GM21723 (cell line): ENCODE measurements at regions not wholly inside any gene's neighbourhood (a gene's known extent, or its start where the extent isn't known, plus 50 kb on each side); places are given as distances from the start of the nearest gene placed in this dataset.

Source experiments
- ATAC-seq: cut with Tn5 transposase; IDR thresholded peaks from one replicate; pipeline ENCODE4 v1.9.1; 2021; ENCODE audit warnings: mild to moderate bottlenecking, moderate library complexity; ENCODE audit not compliant: unreplicated experiment

GRCh38 chr11:92317222-92317621 lies 92.6 kb downstream of the FAT3 start:
- no peak for ATAC-seq

- ATAC-seq = no peak
Observed at GRCh38 chr11:92317721-92318120, 93.1 kb downstream of the FAT3 start.

GRCh38 chr11:92322225-92322624 lies 97.6 kb downstream of the FAT3 start:
- ATAC-seq = no peak

GRCh38 chr11:92324890-92325289 lies 100.3 kb downstream of the FAT3 start:
- no peak for ATAC-seq

GRCh38 chr11:92325416-92325815 lies 100.8 kb downstream of the FAT3 start:
- ATAC-seq = no peak

GRCh38 chr11:92329137-92329536 lies 104.5 kb downstream of the FAT3 start:
- ATAC-seq = no peak

GRCh38 chr11:92329646-92330045 lies 105.0 kb downstream of the FAT3 start:
- no peak for ATAC-seq

- ATAC-seq = no peak
Observed at GRCh38 chr11:92330114-92330513, 105.5 kb downstream of the FAT3 start.

- no peak for ATAC-seq
Observed at GRCh38 chr11:92332986-92333385, 108.4 kb downstream of the FAT3 start.

GRCh38 chr11:92340839-92341238 lies 116.2 kb downstream of the FAT3 start:
- ATAC-seq = no peak

GRCh38 chr11:92342034-92342720 lies 117.6 kb downstream of the FAT3 start:
- ATAC-seq = no peak

- ATAC-seq = no peak
Observed at GRCh38 chr11:92342886-92343285, 118.3 kb downstream of the FAT3 start.

- no peak for ATAC-seq
Observed at GRCh38 chr11:92346220-92346619, 121.6 kb downstream of the FAT3 start.

GRCh38 chr11:92347454-92347853 lies 122.8 kb downstream of the FAT3 start:
- no peak for ATAC-seq

- ATAC-seq = no peak
Observed at GRCh38 chr11:92349486-92350156, 125.0 kb downstream of the FAT3 start.

GRCh38 chr11:92357344-92357743 lies 132.7 kb downstream of the FAT3 start:
- ATAC-seq = no peak

GRCh38 chr11:92357841-92358240 lies 133.2 kb downstream of the FAT3 start:
- ATAC-seq = no peak

GRCh38 chr11:92361551-92361950 lies 136.9 kb downstream of the FAT3 start:
- no peak for ATAC-seq

GRCh38 chr11:92362989-92363388 lies 138.4 kb downstream of the FAT3 start:
- ATAC-seq = no peak

- ATAC-seq = no peak
Observed at GRCh38 chr11:92364177-92364576, 139.6 kb downstream of the FAT3 start.

GRCh38 chr11:92376146-92376599 lies 151.6 kb downstream of the FAT3 start:
- no peak for ATAC-seq

- ATAC-seq = no peak
Observed at GRCh38 chr11:92376680-92377079, 152.1 kb downstream of the FAT3 start.

- no peak for ATAC-seq
Observed at GRCh38 chr11:92380882-92381281, 156.3 kb downstream of the FAT3 start.
